ENCODE measurements at regions not wholly inside any gene's neighbourhood (a gene's known extent, or its start where the extent isn't known, plus 50 kb on each side); places are given as distances from the start of the nearest gene placed in this dataset.

DNA sequence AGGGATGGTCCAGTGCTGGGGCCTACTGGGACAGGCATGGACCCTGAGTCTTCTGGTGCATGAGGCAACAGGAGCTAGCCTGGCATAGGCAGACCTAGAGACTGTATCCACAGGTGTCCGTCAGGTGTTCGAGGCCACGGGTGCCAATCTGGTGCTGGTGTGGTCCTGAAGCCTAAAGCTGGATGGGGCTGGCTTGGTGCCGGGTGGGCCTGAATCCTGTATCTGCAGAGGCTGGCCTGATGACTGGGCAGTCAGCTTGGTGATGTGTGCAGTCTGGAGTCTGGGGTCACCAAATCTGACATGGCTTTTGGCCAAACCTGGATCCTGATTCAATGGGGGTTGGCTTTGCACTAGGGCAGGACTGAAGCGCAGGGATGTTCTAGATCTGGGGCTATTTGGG lies 269.8 kb upstream of the GRIA3 start:
- WGBS, 2 donors = 96 to 100% methylated on average over 1 to 5 of the region's 5 CpGs
- intact Hi-C loops (cut with DNase I; ENCODE audit: low total_unique reads) = no loop called here
- no peak for DNase-seq (ENCODE audit: low spot score in 2 of 2)
- H3K4me3 ChIP-seq (ENCODE audit: low read depth, poor library complexity, severe bottlenecking) = no peak overlapping the region
- TF ChIP-seq, protein P1, sequence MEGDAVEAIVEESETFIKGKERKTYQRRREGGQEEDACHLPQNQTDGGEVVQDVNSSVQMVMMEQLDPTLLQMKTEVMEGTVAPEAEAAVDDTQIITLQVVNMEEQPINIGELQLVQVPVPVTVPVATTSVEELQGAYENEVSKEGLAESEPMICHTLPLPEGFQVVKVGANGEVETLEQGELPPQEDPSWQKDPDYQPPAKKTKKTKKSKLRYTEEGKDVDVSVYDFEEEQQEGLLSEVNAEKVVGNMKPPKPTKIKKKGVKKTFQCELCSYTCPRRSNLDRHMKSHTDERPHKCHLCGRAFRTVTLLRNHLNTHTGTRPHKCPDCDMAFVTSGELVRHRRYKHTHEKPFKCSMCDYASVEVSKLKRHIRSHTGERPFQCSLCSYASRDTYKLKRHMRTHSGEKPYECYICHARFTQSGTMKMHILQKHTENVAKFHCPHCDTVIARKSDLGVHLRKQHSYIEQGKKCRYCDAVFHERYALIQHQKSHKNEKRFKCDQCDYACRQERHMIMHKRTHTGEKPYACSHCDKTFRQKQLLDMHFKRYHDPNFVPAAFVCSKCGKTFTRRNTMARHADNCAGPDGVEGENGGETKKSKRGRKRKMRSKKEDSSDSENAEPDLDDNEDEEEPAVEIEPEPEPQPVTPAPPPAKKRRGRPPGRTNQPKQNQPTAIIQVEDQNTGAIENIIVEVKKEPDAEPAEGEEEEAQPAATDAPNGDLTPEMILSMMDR (IDR thresholded peaks at IDR 0.05) = no peak
- no peak for TF ChIP-seq POLR2A (IDR thresholded peaks at IDR 0.05)

DNA sequence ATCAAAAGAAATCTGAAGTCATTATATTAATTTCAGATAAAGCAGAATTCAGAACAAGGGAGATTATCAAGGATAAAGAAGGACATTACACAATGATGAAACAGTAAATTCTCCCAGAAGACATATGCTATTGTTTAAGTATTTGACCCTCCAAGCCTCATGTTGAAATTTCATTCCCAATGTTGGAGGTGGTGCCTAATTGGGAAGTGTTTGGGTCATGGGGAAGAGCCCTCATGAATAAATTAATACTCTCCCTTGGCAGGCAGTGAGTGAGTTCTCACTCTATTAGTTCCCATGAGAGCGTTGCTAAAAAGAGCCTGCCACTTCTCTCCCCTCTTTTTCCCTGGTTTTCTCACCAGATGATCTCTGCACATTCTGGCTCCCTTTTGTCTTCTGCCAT lies 249.9 kb upstream of the GRIA3 start:
- TF ChIP-seq, protein P1 (IDR thresholded peaks at IDR 0.05) = no peak
- no peak for TF ChIP-seq POLR2A (IDR thresholded peaks at IDR 0.05)
- WGBS, 2 donors = 73 to 79% methylated on average over 1 of the region's 1 CpG
- no peak overlapping the region for H3K4me3 ChIP-seq (ENCODE audit: low read depth, poor library complexity, severe bottlenecking)
- intact Hi-C loops (cut with DNase I; ENCODE audit: low total_unique reads) = no loop called here
- no peak for DNase-seq (ENCODE audit: low spot score in 2 of 2)

DNA sequence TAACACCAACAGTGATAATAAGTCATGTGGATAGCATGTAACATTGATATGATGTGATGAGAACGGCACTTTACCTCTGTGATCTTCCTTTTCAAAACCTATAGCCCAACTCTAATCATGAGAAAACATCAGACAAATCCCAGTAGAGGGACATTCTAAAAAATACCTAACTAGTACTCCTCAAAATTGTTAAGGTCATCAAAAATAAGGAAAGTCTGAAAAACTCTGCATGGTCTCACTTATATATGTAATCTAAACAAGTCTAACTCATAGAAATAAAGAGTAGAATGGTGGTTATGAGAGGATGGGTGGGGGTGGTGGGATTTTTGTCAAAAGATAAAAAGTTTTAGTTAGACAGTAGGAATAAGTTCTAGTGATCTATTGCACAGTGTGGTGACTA lies 243.9 kb upstream of the GRIA3 start:
- no peak for DNase-seq (ENCODE audit: low spot score in 2 of 2)
- 61 to 72% methylated on average over 1 of the region's 1 CpG for WGBS, 2 donors
- intact Hi-C loops (cut with DNase I; ENCODE audit: low total_unique reads) = no loop called here
- TF ChIP-seq, protein P1 (IDR thresholded peaks at IDR 0.05) = no peak
- no peak for TF ChIP-seq POLR2A (IDR thresholded peaks at IDR 0.05)
- H3K4me3 ChIP-seq (ENCODE audit: low read depth, poor library complexity, severe bottlenecking) = no peak overlapping the region

DNA sequence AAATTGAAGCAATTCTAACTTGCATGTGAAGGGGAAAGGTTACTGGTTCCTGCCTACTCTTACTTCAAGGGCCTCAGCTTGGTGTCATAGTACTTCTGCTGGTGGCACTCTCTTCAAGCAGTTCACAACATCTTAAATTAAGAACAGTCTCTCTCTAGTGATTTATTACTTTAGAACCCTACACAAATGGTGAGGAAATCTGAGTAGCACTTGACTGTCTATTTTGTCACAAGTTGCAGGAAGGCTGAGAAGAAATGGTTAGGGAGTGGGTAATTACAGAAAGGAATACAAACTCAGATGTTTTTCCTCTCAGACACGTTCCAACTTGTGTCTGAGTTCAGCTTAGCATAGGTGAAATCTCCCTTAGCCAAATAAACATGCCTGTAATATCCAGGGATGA lies 242.3 kb upstream of the GRIA3 start:
- 14% methylated on average over 1 of the region's 1 CpG for WGBS, 2 donors

DNA sequence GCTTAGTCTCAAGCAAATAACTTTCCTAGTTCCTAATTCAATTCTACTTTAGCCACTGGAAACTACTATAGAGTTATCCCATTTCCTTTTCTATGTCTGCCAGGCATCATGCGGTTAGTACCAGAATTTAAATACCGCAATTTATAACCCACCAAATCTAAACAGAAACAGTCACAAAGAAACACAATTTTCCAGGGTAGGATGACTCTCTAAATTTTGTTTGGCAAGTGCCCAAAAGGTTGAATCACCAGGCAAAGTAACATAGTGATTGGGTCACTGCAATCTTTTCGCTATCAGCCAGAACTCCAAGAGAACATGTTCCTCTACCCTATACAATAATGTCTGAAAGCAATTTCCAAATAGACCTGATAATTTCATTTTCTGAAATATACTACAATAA lies 240.2 kb upstream of the GRIA3 start:
- WGBS, 2 donors = 86 to 91% methylated on average over 3 of the region's 3 CpGs
- intact Hi-C loops (cut with DNase I; ENCODE audit: low total_unique reads) = no loop called here
- DNase-seq (ENCODE audit: low spot score in 2 of 2) = no peak

More for the DNA sequence above, 242.3 kb upstream of the GRIA3 start:
- H3K4me3 ChIP-seq (ENCODE audit: low read depth, poor library complexity, severe bottlenecking) = no peak overlapping the region
- TF ChIP-seq, protein P1 (IDR thresholded peaks at IDR 0.05) = no peak
- no peak for TF ChIP-seq POLR2A (IDR thresholded peaks at IDR 0.05)
- no peak for DNase-seq (ENCODE audit: low spot score in 2 of 2)
- intact Hi-C loops (cut with DNase I; ENCODE audit: low total_unique reads) = no loop called here

DNA sequence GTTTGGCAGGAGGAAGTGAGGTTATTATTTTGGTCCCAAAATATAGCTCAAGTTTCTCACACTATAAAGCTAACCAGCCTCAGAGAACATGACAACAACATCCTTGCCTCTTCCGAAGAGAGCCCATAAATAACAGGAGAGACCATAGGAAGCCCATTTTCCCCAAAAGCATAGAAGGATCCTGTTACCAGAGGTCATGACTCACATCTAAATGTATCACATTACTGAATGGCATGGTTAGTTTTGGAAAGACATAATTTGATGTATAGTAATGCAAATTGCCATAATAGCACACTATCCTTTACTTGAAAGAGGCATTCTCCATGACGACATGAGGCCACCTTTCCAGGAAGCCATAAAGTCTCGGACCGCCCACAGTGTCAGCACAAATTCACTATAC lies 238.8 kb upstream of the GRIA3 start:
- TF ChIP-seq, protein P1 (IDR thresholded peaks at IDR 0.05) = no peak
- no peak for TF ChIP-seq POLR2A (IDR thresholded peaks at IDR 0.05)
- DNase-seq (ENCODE audit: low spot score in 2 of 2) = no peak
- intact Hi-C loops (cut with DNase I; ENCODE audit: low total_unique reads) = no loop called here
- no peak overlapping the region for H3K4me3 ChIP-seq (ENCODE audit: low read depth, poor library complexity, severe bottlenecking)
- WGBS, 2 donors = 71 to 73% methylated on average over 4 of the region's 4 CpGs

More for the DNA sequence above, 240.2 kb upstream of the GRIA3 start:
- H3K4me3 ChIP-seq (ENCODE audit: low read depth, poor library complexity, severe bottlenecking) = no peak overlapping the region
- no peak for TF ChIP-seq POLR2A (IDR thresholded peaks at IDR 0.05)
- TF ChIP-seq, protein P1 (IDR thresholded peaks at IDR 0.05) = no peak
